Gastrocnemius medialis (tissue), 4 donors: ENCODE measurements at regions not wholly inside any gene's neighbourhood (a gene's known extent, or its start where the extent isn't known, plus 50 kb on each side); places are given as distances from the start of the nearest gene placed in this dataset.
"Not testable (repeated sequence)": the region's sequence is repeated elsewhere in the genome, so short reads cannot be mapped to it uniquely, and the experiment has no call there.

Source experiments
- ATAC-seq, 2 donors: fragments of 150-250 bp; one replicate each; pipeline ENCODE4 v1.9.1; 2016
- DNase-seq, 2 donors: peaks; one replicate each; pipeline ENCODE4 v3.0.0-alpha.2; 2019
- H3K27ac ChIP-seq, 4 donors: fragments of 200-600 bp; sonication (generic); 1 replicate in 1 of 4; 2 replicates in 3 of 4; pipeline ENCODE4 v1.5.1; 2016 to 2018; ENCODE audit warnings: mild to moderate bottlenecking in 2 of 4, moderate library complexity in 1 of 4
- H3K27me3 ChIP-seq, 3 donors: fragments of 200-600 bp; sonication (generic) in 2 of 3; 1 replicate in 1 of 3; 2 replicates in 2 of 3; pipeline versions ENCODE4 v1.5.1 to v1.6.0; 2016 to 2019; ENCODE audit warnings: mild to moderate bottlenecking in 1 of 3, moderate library complexity in 1 of 3
- H3K36me3 ChIP-seq, 2 donors: fragments of 200-600 bp; sonication (generic) in 1 of 2; one replicate each; pipeline ENCODE4 v1.5.1; 2017 to 2018
- H3K4me1 ChIP-seq, 2 donors: fragments of 200-600 bp; sonication (generic) in 1 of 2; one replicate each; pipeline ENCODE4 v1.5.1; 2016 to 2017; ENCODE audit warnings: mild to moderate bottlenecking in 2 of 2
- H3K4me3 ChIP-seq, 4 donors: fragments of 200-600 bp; sonication (generic) in 3 of 4; 1 replicate in 1 of 4; 2 replicates in 3 of 4; pipeline ENCODE4 v1.5.1; 2016 to 2019; ENCODE audit warnings: mild to moderate bottlenecking in 2 of 4
- H3K9me3 ChIP-seq, 3 donors: fragments of 200-600 bp; sonication (generic) in 2 of 3; 1 replicate in 1 of 3; 2 replicates in 2 of 3; pipeline ENCODE4 v1.5.1; 2016 to 2019
- CTCF ChIP-seq, 5 experiments: fragments of 450-650 bp in 3 of 5; fragments of 200-600 bp in 2 of 5; sonication (generic) in 2 of 5; IDR thresholded peaks in 4 of 5; conservative IDR thresholded peaks in 1 of 5; 1 replicate in 4 of 5; 2 replicates in 1 of 5; pipeline ENCODE4 v1.5.1; 2016 to 2019; ENCODE audit warnings: antibody characterized with exemption in 5 of 5, mild to moderate bottlenecking in 3 of 5, moderate library complexity in 3 of 5
- POLR2A ChIP-seq, 2 donors: fragments of 450-650 bp; IDR thresholded peaks; one replicate each; pipeline ENCODE4 v1.6.1; 2017; ENCODE audit warnings: antibody characterized with exemption in 2 of 2, mild to moderate bottlenecking in 2 of 2, moderate library complexity in 2 of 2
- in situ Hi-C, 4 donors: fragments of 200-750 bp; cut with MboI; loops; one replicate each; pipeline versions ENCODE4 v1.15.0 to v1.8.0; 2017; ENCODE audit warnings: low sequenced_read_pairs in 4 of 4
- intact Hi-C: fragments of 100-400 bp; cut with DNase I; formaldehyde crosslinking; loops from one replicate; pipeline ENCODE4 v1.15.1; 2023; ENCODE audit warnings: low total_unique reads

GRCh38 chrX:821327-822107 lies 190.9 kb downstream of the SHOX start:
- in situ Hi-C loops (no loop called here), intact Hi-C loops (no loop called here)
- TF ChIP-seq CTCF (IDR thresholded peaks at IDR 0.05 in 4 of 5, conservative IDR thresholded peaks at IDR 0.05 in 1 of 5) (no peak), POLR2A (IDR thresholded peaks at IDR 0.05) (no peak)
- H3K36me3 ChIP-seq = no peaks in the 10 kb centered on the region
- ATAC-seq (no peak), DNase-seq (no peak)
- H3K9me3 ChIP-seq = no peaks in the 10 kb centered on the region
- no peaks in the 10 kb centered on the region for H3K27me3 ChIP-seq
- no peak overlapping the region for H3K4me3 ChIP-seq
- H3K4me1 ChIP-seq = no peaks in the 10 kb centered on the region
- H3K27ac ChIP-seq = no peak overlapping the region

DNA sequence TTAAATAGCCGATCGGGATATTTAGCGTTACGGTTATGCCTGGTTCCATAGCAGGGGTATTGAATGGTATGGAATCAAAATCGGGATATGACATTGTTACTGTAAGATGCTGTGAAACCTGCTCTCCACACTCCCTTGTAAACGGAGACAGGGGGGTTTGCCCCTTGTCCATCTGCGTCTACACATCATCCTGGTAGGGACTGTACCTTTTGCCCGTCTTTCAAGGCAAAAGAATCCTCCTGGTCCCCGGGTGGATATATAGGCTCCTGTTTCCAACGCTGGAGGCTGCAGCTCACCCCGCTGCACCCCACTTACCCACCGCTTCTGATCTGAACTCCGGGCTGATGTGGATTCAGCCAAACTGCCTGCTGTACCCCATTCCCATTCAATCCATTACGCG lies 189.1 kb downstream of the SHOX start:
- H3K27me3 ChIP-seq = no peaks in the 10 kb centered on the region
- DNase-seq = no peak
- no peaks in the 10 kb centered on the region for H3K9me3 ChIP-seq
- intact Hi-C loops (no loop called here), in situ Hi-C loops (no loop called here)
- no peaks in the 10 kb centered on the region for H3K4me1 ChIP-seq
- no peak for TF ChIP-seq POLR2A (IDR thresholded peaks at IDR 0.05)
- no peak for TF ChIP-seq CTCF (IDR thresholded peaks at IDR 0.05 in 4 of 5, conservative IDR thresholded peaks at IDR 0.05 in 1 of 5)
- H3K4me3 ChIP-seq = no peak overlapping the region
- ATAC-seq = no peak
- H3K27ac ChIP-seq = no peak overlapping the region
- H3K36me3 ChIP-seq = no peaks in the 10 kb centered on the region

GRCh38 chrX:817759-818300 lies 187.2 kb downstream of the SHOX start:
- intact Hi-C loops = no loop called here
- no peak for ATAC-seq

DNA sequence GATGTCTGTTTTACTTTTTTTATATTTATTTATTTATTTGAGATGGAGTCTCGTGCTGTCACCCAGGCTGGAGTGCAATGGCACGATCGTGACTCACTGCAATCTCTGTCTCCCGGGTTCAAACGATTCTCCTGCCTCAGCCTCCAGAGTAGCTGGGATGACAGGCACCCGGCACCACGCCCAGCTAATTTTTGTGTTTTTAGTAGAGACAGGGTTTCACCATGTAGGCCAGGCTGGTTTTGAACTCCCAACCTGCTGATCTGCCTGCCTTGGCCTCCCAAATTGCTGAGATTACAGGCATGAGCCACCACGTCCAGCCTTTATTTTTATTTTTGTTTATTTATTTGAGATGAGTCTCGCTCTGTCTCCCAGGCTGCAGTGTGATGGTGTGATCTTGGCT lies 186.6 kb downstream of the SHOX start:
- intact Hi-C loops, DNase-seq, H3K27me3 ChIP-seq, H3K36me3 ChIP-seq, H3K27ac ChIP-seq, in situ Hi-C loops, H3K4me3 ChIP-seq, H3K9me3 ChIP-seq, H3K4me1 ChIP-seq, ATAC-seq: not testable (repeated sequence)

More at GRCh38 chrX:817759-818300, 187.2 kb downstream of the SHOX start:
- Histone ChIP-seq H3K4me3 (no peak overlapping the region), H3K36me3 (no peaks in the 10 kb centered on the region), H3K27me3 (no peaks in the 10 kb centered on the region), H3K27ac (no peak overlapping the region), H3K4me1 (no peaks in the 10 kb centered on the region), H3K9me3 (no peaks in the 10 kb centered on the region)
- no peak for DNase-seq
- TF ChIP-seq POLR2A (IDR thresholded peaks at IDR 0.05) (no peak), CTCF (IDR thresholded peaks at IDR 0.05 in 4 of 5, conservative IDR thresholded peaks at IDR 0.05 in 1 of 5) (no peak)
- in situ Hi-C loops = no loop called here

GRCh38 chrX:816411-816810 lies 185.8 kb downstream of the SHOX start:
- TF ChIP-seq CTCF (IDR thresholded peaks at IDR 0.05 in 4 of 5, conservative IDR thresholded peaks at IDR 0.05 in 1 of 5) (no peak), POLR2A (IDR thresholded peaks at IDR 0.05) (no peak)
- ATAC-seq (no peak), DNase-seq (no peak)
- Histone ChIP-seq H3K9me3 (no peaks in the 10 kb centered on the region), H3K27me3 (no peaks in the 10 kb centered on the region), H3K4me3 (no peak overlapping the region), H3K36me3 (no peaks in the 10 kb centered on the region), H3K4me1 (no peaks in the 10 kb centered on the region), H3K27ac (no peak overlapping the region)
- in situ Hi-C loops = no loop called here
- intact Hi-C loops = no loop called here
